22Rv1 (cell line): ENCODE measurements at regions not wholly inside any gene's neighbourhood (a gene's known extent, or its start where the extent isn't known, plus 50 kb on each side); places are given as distances from the start of the nearest gene placed in this dataset.
"Not testable (repeated sequence)": the region's sequence is repeated elsewhere in the genome, so short reads cannot be mapped to it uniquely, and the experiment has no call there.

Experiments
- ZFX ChIP-seq: fragments of 450-650 bp; IDR thresholded peaks from 2 replicates; pipeline ENCODE4 v1.6.1; 2017; ENCODE audit warnings: antibody characterized with exemption, borderline replicate concordance
- TF ChIP-seq, protein P1 (sequence below): fragments of 450-650 bp; IDR thresholded peaks from 2 replicates; pipeline ENCODE4 v1.5.1; 2017; ENCODE audit warnings: mild to moderate bottlenecking

DNA sequence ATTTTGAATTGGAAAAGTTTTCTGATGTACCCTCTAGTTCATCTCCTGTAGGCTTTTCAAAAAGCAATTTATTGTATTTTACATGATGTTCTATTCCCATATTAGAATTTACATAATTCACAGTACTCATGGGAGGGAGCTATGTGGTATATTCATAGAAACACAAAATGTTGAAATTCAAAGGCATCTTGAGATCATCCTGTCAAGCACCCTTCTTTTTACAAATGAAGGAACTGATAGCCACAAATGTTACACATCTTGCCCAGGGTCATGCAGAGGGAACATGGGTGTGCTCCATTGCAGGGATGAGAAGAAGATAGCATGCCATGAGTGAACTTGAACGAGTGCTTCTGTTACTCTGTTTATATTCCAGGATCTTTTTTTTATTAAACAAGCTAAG is 228.8 kb downstream of the ZNF92 start:
- TF ChIP-seq, protein P1, sequence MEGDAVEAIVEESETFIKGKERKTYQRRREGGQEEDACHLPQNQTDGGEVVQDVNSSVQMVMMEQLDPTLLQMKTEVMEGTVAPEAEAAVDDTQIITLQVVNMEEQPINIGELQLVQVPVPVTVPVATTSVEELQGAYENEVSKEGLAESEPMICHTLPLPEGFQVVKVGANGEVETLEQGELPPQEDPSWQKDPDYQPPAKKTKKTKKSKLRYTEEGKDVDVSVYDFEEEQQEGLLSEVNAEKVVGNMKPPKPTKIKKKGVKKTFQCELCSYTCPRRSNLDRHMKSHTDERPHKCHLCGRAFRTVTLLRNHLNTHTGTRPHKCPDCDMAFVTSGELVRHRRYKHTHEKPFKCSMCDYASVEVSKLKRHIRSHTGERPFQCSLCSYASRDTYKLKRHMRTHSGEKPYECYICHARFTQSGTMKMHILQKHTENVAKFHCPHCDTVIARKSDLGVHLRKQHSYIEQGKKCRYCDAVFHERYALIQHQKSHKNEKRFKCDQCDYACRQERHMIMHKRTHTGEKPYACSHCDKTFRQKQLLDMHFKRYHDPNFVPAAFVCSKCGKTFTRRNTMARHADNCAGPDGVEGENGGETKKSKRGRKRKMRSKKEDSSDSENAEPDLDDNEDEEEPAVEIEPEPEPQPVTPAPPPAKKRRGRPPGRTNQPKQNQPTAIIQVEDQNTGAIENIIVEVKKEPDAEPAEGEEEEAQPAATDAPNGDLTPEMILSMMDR: not testable (repeated sequence)
- not testable (repeated sequence) for TF ChIP-seq ZFX
